HG03135 (cell line): ENCODE measurements at regions not wholly inside any gene's neighbourhood (a gene's known extent, or its start where the extent isn't known, plus 50 kb on each side); places are given as distances from the start of the nearest gene placed in this dataset.

Experiments used
- ATAC-seq: cut with Tn5 transposase; IDR thresholded peaks from one replicate; pipeline ENCODE4 v1.9.1; 2021; ENCODE audit warnings: mild to moderate bottlenecking, moderate library complexity; ENCODE audit not compliant: unreplicated experiment

- ATAC-seq, result no peak
Observed at GRCh38 chr3:82050382-82050781, 288.9 kb upstream of the GBE1 start.

GRCh38 chr3:82048711-82049110, 287.3 kb upstream of the GBE1 start:
- ATAC-seq, result no peak

DNA sequence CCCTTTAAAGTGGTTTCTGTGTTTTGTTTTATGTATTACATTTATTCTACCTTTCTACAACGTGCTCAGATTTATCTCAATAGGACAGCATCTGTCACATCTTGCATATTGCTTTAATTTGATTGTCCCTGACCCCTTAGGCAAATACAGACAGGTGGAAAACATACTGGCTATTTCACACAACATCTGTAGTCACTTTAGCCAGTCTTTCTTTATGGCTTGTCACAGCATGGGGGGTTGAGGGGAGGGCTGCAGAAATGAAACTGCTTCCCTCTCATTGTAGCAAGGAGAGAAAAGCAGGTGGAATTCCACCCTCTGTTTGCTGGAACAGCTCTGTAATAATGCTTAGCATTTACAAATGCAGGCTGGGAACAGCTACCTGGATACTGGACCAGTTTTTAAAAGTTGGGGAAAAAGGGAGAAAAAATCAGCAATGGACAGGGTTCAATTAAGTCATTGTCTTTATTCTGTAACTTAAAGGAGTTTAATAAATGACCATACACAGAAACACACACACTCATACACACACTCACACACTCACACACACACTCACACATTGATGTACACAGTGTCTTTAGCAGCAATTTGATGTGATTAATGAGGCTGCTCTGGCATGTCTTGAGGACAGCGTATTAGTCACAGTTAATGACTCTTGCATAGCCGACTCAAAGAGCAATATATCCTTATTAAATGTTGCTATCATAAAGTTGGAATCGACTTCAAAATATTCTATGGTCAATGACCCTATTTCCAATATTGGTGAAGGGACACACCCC, 283.7 kb upstream of the GBE1 start:
- no peak for ATAC-seq

DNA sequence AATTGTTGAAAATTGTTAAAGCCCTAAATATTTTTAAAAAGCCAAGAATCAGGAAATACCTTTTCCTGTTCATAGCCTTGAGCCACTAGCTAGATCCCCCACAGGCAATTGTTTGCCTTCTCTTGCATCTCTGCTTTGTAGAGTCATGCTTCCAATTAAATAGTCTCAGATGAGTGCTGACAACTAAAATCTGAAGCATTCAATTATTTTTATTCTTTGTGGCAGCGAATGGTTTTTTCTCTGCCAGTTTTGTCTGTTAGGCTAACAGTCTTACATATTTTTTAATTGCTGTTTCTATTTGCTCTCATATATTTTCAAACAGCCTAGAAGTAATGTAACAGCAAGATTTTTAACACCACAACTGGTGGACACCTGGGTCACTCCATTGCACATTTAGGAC, 277.1 kb upstream of the GBE1 start:
- no peak for ATAC-seq

DNA sequence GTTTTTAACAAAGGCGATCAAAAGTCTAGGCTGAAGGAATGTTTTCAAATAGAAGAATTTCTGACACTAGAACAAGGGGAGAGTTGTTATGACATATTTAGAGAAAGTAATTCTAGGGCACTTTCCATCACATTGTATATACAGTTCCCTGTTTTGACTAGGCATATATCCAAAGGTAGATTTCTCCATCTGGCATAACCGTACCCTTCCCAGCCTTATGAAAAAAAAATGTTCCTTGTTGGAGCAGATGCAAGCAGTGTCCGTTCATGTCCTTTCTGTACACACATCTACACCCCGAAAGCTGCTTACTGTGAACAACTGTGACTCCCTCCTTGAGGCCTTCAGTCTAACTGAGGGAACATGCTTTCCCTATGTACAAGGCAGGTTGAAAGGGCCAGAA, 271.7 kb upstream of the GBE1 start:
- no peak for ATAC-seq

- ATAC-seq, result no peak
Observed at GRCh38 chr3:82031596-82031995, 270.2 kb upstream of the GBE1 start.

DNA sequence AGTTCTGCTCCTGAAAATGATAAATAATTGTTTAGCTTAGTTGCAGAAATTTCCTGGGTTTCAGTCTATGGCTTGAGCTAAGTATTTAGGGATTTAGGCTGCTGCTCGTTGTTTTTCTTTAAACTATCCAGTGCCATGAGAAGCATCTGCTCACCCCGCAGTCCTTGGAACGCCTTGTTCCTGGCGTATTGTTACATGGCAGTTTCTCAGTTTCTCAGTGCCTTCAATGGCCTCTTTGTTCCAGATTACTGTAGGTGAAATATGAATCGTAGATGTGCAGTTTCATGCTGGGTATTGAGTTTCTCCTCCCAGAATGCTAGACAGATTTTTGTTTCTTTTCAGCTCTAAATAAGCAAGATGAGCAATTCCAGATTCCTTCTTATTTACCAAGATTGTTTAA, 269.5 kb upstream of the GBE1 start:
- ATAC-seq, result no peak

DNA sequence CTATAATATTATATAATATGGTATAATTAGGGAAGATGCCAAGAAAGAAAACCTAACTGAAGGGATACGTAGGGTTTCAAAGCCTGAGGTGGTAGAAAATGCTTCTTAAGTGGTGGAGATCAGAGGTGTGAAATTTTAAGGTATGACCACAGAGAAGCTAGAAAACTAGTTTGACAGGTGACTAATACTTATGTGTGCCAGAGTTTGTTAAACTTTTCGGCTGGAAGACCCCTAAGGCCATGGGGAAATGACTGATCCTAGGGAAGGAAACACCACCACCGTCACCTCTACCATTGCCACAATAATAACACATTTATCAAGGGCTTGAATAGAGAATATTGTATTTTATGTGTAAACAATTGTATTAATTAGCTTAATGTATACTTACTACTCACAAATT, 261.4 kb upstream of the GBE1 start:
- ATAC-seq, result no peak

DNA sequence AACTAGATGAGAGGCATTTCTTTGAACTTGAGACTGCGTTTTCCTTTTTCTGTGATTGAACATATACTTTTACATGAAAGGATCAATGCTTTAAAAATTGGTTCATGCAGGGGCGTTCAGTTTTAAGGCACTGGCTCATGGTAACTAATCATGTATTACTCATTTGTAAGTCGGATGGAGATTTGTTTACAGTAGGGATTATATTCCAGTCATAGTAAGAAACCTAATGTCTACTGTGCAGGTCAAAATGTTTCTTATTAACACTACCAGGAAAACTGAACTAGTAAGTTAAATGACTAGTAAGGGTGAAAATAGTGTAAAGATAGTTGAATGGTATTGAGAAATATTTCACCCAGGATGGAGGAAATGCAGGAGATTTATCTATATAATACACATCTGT, 258.8 kb upstream of the GBE1 start:
- ATAC-seq, result no peak

DNA sequence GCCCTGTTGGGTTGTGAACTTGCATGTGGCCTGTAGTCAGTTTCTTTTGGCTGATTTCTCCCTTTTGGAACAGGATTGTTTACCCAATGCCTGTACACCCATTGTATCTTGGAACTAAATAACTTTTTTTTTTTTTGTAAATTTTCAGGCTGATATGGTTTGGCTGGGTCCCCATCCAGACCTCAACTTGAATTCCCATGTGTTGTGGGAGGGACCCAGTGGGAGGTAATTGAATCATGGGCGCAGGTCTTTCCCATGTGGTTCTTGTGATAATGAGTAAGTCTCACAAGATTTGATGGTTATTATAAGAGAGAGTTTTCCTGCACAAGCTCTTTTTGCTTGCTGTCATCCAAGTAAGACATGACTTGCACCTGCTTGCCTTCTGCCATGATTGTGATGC, 253.8 kb upstream of the GBE1 start:
- ATAC-seq, result no peak

DNA sequence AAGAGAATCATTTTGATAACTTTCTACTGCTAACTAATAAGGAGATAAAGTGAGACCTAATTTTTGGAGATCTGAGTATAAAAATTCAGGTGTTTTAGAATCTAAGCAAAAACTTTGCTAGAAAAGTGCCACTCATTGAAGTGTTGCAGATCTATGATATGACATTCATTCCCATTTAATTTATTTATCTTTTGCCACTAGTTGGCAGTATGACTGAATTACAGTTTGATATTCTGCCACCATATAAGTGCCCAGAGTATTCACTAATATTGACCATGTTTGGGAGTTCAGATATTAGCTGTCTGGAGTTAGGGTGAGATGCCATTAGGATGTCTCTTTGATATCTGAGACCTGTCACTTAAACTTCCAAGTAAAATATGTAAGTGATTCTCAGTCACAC, 251.3 kb upstream of the GBE1 start:
- no peak for ATAC-seq

DNA sequence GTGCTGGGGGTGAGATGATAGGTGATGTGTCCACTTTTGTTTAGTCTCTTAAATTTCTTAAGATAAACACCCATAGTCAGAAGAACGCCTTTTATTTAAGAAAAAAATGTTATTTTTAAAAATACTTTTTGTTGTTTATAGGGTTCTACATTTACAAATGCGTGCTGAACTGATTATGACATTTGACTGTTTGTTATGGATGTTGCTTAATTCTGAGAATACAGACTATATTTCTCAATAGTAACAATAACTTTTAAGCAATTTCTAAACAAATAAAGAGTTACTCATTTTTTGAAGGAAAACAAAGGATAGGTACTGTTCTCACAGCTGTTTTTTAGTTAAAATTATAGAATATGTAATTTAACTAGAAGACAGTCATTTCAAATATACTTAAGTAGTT, 249.9 kb upstream of the GBE1 start:
- ATAC-seq, result no peak

DNA sequence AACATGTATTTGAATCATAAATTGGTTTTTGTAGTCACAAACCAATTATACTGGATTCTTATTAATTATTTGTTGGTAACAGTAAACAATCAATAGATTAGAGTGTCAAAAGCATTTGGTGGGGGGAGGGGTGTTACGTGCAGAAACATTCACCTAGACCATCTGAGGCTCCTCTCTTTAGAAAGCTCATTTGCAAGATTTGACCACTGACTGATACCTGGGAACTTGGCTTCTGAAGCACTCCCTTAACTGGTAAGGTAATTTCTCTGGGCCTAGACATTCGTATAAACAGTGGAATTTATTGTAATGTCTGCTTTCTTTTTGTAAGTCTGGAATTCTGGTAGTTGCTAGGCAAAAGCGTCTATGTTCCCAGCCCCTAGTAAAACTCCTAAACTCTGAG, 243.8 kb upstream of the GBE1 start:
- no peak for ATAC-seq

DNA sequence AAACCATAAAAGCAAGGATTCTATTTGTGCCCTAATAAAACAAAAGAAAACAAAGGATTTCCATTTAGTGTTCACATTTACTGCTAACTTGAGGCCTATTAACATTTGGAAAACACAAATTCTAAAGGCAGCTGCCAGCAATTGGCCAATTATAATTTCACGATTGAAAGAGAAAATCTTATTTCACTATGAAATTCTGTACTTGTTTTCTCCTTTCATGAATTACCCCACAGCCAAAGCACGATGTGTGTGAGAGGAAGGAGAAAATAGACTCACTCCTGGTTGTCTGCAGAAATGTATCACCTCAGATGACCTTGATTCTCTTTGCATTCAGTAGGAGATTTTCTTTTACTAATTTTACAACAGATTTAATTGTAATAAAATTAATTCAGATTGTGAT, 242.8 kb upstream of the GBE1 start:
- no peak for ATAC-seq

DNA sequence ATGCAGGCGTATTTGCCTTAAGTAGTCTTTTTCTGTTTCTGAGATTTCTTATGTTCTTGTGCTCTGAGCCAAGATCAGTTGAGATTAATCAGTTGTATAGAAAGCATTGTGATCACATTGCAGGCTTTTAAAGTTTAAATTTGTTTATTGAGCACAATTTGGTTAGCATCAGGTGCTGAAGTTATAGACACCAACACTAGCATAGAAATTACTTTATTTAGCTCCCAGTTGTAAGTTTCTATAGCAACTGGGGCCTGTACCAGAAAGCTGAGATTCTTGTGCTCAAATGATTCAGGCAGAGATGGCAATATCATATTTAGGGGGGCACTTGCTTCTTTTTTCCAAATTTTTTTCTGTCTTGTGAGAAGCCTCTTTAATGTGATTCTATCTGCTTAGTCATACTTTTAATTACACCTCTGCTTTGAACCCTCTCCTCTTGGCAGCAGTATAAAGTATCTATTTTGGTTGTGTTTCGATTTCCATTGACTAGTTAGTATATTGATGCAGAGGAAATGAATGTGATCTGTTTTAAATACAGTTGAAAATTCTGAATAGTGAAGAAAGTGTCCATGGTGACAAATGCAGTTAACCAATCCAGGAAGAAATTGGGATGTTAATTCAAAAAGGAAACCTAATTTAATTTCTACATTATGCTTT, 241.7 kb upstream of the GBE1 start:
- no peak for ATAC-seq

DNA sequence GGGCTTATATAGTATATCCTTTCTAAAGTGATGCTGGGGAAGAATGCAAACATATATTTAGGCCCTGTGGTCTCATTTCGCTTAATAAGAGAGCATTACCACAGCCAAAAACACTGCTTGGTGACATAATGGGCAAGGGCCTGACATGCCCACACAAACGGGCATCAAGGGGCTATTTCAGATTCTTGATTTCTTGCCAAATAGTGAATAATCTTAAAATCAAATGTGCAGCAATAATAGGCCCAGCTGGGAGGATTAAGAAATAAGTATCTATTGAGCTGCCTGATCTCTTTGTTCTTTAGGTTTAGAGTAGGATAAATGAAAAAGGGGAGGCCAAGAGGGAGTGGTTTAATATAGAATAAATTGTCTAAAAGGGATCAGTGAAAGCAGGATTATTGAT, 241.0 kb upstream of the GBE1 start:
- ATAC-seq, result no peak

- no peak for ATAC-seq
Observed at GRCh38 chr3:82001276-82001923, 240.0 kb upstream of the GBE1 start.

DNA sequence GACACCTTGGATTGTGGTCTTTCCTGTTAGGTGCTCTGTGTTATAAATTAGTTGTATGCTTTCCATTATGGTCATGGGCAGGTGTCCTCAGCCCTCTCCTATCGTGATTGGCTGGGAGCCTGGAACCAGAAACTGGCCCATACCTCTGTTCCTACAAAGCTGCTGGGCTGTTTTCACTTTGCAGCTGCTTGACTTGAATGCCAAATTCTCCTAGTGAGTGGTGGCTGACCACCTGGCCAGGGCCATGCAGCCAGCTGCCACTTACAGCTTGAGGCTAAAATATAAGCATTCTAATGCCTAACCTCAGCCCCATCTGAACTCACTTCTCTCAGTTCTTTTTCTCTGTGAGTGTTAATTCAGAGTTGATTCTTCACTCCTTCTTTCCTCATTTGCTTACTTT, 239.3 kb upstream of the GBE1 start:
- ATAC-seq, result no peak

GRCh38 chr3:82000350-82000749, 238.9 kb upstream of the GBE1 start:
- ATAC-seq, result no peak

DNA sequence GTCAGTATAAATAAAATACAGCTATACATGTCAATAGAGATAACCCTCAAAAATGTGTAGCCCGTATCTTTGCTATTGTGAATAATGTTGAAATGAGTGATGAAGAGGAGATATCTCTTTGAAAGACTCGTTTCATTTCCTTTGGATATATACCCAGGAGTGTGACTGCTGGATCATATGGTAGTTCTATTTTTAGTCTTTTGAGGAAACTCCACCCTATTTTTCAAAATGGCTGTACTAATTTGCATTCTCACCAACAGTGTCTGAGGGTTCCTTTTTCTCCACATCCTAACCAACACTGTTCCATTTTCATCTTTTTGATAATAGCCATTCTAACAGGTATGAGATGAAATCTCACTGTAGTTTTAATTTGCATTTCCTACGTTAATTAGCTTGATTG, 237.5 kb upstream of the GBE1 start:
- ATAC-seq, result no peak

DNA sequence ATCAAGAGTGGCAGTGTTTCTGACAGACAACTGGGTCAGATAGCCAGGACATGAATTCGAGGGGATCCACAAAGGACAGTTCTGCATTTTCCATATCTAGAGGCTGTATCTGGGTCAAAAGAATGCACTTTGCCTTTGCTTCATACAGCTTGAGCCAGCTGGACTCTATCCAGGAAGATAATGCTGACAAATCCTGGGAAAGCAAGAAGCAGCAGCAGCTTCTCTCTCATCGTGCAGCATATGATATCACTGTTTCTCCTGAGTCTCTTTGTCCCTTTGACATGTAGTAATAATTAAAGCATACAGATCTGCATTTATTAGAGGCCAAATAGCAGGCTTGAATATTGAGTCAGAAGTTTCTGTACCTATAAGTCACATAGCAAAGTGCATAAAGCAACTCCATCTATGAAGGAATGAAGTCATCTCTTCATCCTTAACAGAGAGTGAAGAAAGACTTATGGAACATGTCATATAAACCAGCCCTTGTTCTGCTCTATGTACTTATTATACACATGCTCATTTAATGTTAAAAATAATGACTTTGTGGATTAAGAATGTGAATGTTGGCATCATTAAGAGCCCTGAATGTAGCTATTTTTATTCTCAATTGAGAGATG, 236.8 kb upstream of the GBE1 start:
- ATAC-seq, result no peak

DNA sequence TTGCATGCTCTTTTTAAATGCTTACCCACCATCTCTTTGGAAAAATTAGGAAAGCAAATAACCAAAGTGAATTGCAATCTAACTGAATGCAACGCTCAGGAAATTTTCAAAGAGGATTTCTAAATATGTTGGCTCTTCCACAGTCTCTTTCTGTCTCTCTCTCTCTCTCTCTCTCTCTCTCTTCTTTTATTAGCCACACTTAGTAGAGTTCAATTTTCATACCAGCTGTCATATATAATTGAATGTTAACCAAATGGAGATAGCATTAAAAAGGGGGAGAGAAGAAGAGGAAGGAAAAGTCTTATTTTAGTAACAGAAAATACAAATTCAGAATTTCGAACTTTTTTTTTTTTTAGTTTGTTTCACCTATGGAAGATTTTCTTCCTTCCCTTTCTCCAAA, 235.9 kb upstream of the GBE1 start:
- ATAC-seq, result no peak
